Astrocyte of the spinal cord (primary cell): ENCODE measurements at regions not wholly inside any gene's neighbourhood (a gene's known extent, or its start where the extent isn't known, plus 50 kb on each side); places are given as distances from the start of the nearest gene placed in this dataset.

Experiments
- DNase-seq: peaks from one replicate; pipeline ENCODE4 v3.0.0; 2011; ENCODE audit warnings: low read depth, low spot score
- H3K4me3 ChIP-seq: 2 replicates; pipeline ENCODE4 v1.5.1; 2011; ENCODE audit warnings: low read depth, mild to moderate bottlenecking, low read length, moderate library complexity
- CTCF ChIP-seq: IDR thresholded peaks from 2 replicates; pipeline ENCODE4 v1.5.1; 2012; ENCODE audit warnings: low read depth, mild to moderate bottlenecking, low read length, inconsistent platforms
- in situ Hi-C: cut with HindIII; loops from 2 replicates; pipeline ENCODE4 v1.10.0; 2017; ENCODE audit warnings: low sequenced_read_pairs

- TF ChIP-seq CTCF = no peak
- H3K4me3 ChIP-seq = no peak overlapping the region
- DNase-seq = no peak
- in situ Hi-C loops = no loop called here
Measured at GRCh38 chr7:18294411-18294810, 201.1 kb upstream of the HDAC9 start.

GRCh38 chr7:18295781-18296423 lies 199.6 kb upstream of the HDAC9 start:
- no peak for TF ChIP-seq CTCF
- no peak for DNase-seq
- in situ Hi-C loops = no loop called here
- H3K4me3 ChIP-seq = no peak overlapping the region

- no peak overlapping the region for H3K4me3 ChIP-seq
- no peak for DNase-seq
- in situ Hi-C loops = no loop called here
- TF ChIP-seq CTCF = no peak
Measured at GRCh38 chr7:18302097-18302496, 193.5 kb upstream of the HDAC9 start.

- peak; percentile 40 for DNase-seq
- in situ Hi-C loops = no loop called here
- TF ChIP-seq CTCF = no peak
Measured at GRCh38 chr7:18305866-18306265, 189.7 kb upstream of the HDAC9 start.

GRCh38 chr7:18306696-18307095 lies 188.9 kb upstream of the HDAC9 start:
- no peak for TF ChIP-seq CTCF
- no peak overlapping the region for H3K4me3 ChIP-seq
- no peak for DNase-seq
- in situ Hi-C loops = no loop called here

More at GRCh38 chr7:18305866-18306265, 189.7 kb upstream of the HDAC9 start:
- H3K4me3 ChIP-seq = no peak overlapping the region

GRCh38 chr7:18308938-18309337 lies 186.6 kb upstream of the HDAC9 start:
- no peak for TF ChIP-seq CTCF
- in situ Hi-C loops = no loop called here

More at GRCh38 chr7:18308938-18309337, 186.6 kb upstream of the HDAC9 start:
- no peak overlapping the region for H3K4me3 ChIP-seq
- no peak for DNase-seq
